Endothelial cell of umbilical vein (primary cell): ENCODE measurements at regions not wholly inside any gene's neighbourhood (a gene's known extent, or its start where the extent isn't known, plus 50 kb on each side); places are given as distances from the start of the nearest gene placed in this dataset.

Experiments
- EZH2 ChIP-seq: IDR thresholded peaks from 2 replicates; pipeline ENCODE4 v1.6.1; 2012; ENCODE audit warnings: borderline replicate concordance, low read depth, mild to moderate bottlenecking, moderate library complexity, low read length, inconsistent platforms; ENCODE audit not compliant: severe bottlenecking
- FOS ChIP-seq: IDR thresholded peaks from 2 replicates; pipeline ENCODE4 v1.6.1; 2011; ENCODE audit warnings: mild to moderate bottlenecking, low read length, moderate library complexity, borderline replicate concordance; ENCODE audit not compliant: insufficient read depth
- GATA2 ChIP-seq: IDR thresholded peaks from 2 replicates; pipeline ENCODE4 v1.7.0; 2011; ENCODE audit warnings: low read depth, mild to moderate bottlenecking, moderate library complexity, mixed read lengths, low read length; ENCODE audit not compliant: insufficient read length, insufficient read depth
- JUN ChIP-seq: IDR thresholded peaks from 2 replicates; pipeline ENCODE4 v1.6.1; 2011; ENCODE audit warnings: borderline replicate concordance, low read depth; ENCODE audit not compliant: insufficient read length, insufficient read depth
- POLR2A ChIP-seq: IDR thresholded peaks from 2 replicates; pipeline ENCODE4 v1.6.1; 2012; ENCODE audit warnings: low read depth, mild to moderate bottlenecking, control low read depth, low read length
- POLR2AphosphoS5 ChIP-seq: IDR thresholded peaks from 2 replicates; pipeline ENCODE4 v1.6.1; 2012; ENCODE audit warnings: low read depth, mild to moderate bottlenecking, control low read depth, low read length, moderate library complexity; ENCODE audit not compliant: insufficient read depth
- TF ChIP-seq, protein P1 (sequence below), 2 donors: IDR thresholded peaks; 1 replicate in 1 of 2; 2 replicates in 1 of 2; pipeline ENCODE4 v1.5.1; 2011; ENCODE audit warnings: low read length in 2 of 2, mild to moderate bottlenecking in 2 of 2, moderate library complexity in 2 of 2, control low read depth in 1 of 2, inconsistent platforms in 1 of 2, low read depth in 1 of 2; ENCODE audit not compliant: insufficient read depth in 1 of 2; ENCODE audit errors: extremely low read depth in 1 of 2
- TF ChIP-seq, protein P2 (sequence below): IDR thresholded peaks from 2 replicates; pipeline ENCODE4 v1.6.1; 2011; ENCODE audit not compliant: insufficient read depth, insufficient read length

DNA sequence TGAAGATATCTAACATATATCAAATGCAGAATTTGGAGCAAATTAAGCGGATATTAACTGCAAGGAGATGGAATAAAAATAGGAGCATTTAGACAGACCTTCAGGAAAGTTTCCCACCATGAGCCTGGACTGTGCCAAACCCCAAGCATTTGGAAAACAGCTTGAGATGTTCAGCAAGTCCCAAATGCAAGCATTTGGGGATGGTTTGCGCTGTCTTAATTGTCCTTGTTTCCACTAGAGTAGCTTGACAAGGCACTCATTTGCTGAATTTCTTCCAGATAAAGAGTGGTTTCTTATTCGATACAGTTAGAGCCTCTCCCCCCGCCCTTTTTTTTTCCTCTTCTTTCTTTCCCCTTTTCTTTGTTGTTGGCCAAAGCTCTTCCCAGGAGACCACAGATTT lies 77.1 kb upstream of the CDC42EP3 start:
- TF ChIP-seq, protein P1, sequence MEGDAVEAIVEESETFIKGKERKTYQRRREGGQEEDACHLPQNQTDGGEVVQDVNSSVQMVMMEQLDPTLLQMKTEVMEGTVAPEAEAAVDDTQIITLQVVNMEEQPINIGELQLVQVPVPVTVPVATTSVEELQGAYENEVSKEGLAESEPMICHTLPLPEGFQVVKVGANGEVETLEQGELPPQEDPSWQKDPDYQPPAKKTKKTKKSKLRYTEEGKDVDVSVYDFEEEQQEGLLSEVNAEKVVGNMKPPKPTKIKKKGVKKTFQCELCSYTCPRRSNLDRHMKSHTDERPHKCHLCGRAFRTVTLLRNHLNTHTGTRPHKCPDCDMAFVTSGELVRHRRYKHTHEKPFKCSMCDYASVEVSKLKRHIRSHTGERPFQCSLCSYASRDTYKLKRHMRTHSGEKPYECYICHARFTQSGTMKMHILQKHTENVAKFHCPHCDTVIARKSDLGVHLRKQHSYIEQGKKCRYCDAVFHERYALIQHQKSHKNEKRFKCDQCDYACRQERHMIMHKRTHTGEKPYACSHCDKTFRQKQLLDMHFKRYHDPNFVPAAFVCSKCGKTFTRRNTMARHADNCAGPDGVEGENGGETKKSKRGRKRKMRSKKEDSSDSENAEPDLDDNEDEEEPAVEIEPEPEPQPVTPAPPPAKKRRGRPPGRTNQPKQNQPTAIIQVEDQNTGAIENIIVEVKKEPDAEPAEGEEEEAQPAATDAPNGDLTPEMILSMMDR (IDR thresholded peaks at IDR 0.05; ENCODE audit: extremely low read depth in 1 of 2, insufficient read depth in 1 of 2, low read depth in 1 of 2, low read length in 2 of 2) = no peak
- TF ChIP-seq EZH2 (no peak), POLR2AphosphoS5 (no peak), POLR2A (no peak), FOS (no peak), JUN (no peak), GATA2 (no peak)
- TF ChIP-seq, protein P2, sequence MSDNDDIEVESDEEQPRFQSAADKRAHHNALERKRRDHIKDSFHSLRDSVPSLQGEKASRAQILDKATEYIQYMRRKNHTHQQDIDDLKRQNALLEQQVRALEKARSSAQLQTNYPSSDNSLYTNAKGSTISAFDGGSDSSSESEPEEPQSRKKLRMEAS = no peak
